PC-3 (cell line): ENCODE measurements at regions not wholly inside any gene's neighbourhood (a gene's known extent, or its start where the extent isn't known, plus 50 kb on each side); places are given as distances from the start of the nearest gene placed in this dataset.

Source experiments
- CTCF ChIP-seq: fragments of 300-600 bp; sonication (generic); conservative IDR thresholded peaks from 2 replicates; pipeline ENCODE4 v1.5.1; 2017; ENCODE audit warnings: antibody characterized with exemption, low read depth, mild to moderate bottlenecking, low read length
- EZH2 ChIP-seq: fragments of 300-600 bp; sonication (generic); IDR thresholded peaks from one replicate; pipeline ENCODE4 v1.6.1; 2017; ENCODE audit warnings: antibody characterized with exemption, mild to moderate bottlenecking, low read length; ENCODE audit not compliant: unreplicated experiment
- EZH2phosphoT487 ChIP-seq: fragments of 300-600 bp; sonication (generic); IDR thresholded peaks from 2 replicates; pipeline ENCODE4 v1.6.1; 2018; ENCODE audit warnings: mild to moderate bottlenecking, antibody characterized with exemption, low read length, borderline replicate concordance

- TF ChIP-seq CTCF (no peak), EZH2phosphoT487 (no peak), EZH2 (no peak)
Observed at GRCh38 chr12:61311413-61311812, 948.8 kb upstream of the USP15 start.
